ENCODE measurements at regions not wholly inside any gene's neighbourhood (a gene's known extent, or its start where the extent isn't known, plus 50 kb on each side); places are given as distances from the start of the nearest gene placed in this dataset.
"Not testable (repeated sequence)": the region's sequence is repeated elsewhere in the genome, so short reads cannot be mapped to it uniquely, and the experiment has no call there.

DNA sequence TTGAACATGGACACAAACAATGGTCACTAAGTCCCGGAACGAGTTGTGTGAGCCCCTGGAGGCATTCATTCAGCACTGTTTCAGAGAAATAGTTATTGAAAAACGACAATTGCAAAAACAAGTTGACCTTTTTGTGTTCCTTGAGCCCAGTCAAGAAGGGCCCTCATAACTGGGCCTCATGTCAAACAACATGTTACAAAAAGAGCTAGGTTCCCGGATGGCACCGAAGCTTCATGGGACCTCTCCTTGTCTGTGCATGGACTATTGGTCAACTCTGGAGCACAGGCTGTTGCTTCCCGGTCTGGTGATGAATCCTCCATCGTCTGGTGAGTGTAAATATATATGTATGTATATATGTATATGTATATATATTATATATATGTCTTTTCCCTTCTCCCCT is 176.6 kb downstream of the ALG10 start:
- DNase-seq (ENCODE audit: low spot score), result no peak

DNA sequence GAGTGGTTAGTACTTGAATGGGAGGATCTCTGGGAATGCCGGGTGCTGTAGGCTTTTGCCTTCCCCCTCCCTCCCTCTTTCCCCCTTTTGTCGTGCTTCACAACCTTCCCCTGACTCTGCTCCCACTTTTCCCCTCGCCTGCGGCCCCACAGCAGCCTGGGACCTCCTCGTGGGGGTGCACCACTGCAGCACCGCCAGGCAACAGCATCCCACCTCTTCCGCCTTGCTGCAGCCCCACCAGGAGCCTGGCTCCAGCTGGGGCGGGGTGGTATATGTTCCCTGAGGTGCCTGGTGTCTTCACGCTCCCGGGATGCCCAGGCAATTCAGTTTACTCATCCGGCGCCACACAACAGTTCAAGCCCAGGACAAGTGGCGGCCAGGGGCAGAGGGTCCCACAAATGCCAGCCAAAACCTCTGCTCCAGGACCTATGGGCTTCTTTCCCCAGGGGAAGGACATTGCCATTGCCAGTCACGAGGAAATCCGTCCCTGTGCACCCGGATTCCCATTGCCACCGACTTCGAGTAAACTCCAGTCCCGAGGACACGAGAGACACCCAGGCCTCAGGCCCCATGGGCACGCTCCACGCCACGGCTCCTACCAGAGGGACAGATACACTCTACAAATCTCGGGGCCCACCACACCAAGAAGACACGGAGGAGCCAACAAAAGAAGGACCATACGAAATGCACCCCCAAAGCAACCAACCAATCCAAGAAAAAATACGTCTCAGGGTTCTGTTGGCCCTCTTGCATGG is 181.7 kb downstream of the ALG10 start:
- no peak for DNase-seq (ENCODE audit: low spot score)

DNA sequence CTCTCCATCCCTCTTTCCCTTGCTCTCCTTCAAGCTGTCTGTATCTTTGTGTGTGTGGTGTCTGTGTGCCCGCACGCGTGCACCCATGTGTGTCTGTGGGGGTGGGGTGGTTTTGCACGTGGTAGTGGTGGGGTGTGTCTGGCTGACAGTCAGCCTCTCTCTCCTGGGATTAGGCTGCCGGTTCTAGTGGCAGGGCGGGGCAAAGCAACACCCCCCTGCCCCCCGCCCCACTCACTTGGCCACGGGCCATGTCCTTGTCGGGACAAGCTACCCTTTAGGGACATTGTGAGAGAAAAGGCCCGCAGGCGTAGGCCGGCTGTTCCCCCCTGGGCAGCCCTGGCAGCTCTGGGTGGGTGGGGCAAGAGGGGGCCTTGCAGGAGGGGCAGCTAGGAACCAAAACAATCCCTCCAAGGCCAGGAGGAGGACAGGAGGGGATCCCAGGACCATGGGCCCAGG is 182.6 kb downstream of the ALG10 start:
- DNase-seq (ENCODE audit: low spot score), result no peak

DNA sequence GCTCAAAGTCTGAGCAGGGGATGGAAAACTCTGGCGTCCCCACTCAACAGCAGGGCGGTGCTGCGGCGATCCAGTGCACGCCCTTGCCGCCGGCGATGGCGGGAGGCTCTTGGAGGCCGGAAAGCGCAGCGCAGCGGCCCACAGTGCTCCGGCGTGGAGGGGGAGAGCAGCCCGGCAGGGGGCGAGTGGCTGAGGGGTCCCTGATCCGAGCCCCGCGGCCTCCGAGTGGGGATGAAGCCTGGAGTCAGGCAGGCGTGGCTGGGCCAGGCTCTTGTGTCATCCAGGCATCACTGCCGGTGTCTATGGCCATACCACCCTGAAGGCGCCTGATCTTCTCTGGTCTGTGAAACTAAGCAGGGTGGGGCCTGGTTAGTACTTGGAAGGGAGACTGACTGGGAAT is 183.1 kb downstream of the ALG10 start:
- DNase-seq (ENCODE audit: low spot score), result no peak

DNA sequence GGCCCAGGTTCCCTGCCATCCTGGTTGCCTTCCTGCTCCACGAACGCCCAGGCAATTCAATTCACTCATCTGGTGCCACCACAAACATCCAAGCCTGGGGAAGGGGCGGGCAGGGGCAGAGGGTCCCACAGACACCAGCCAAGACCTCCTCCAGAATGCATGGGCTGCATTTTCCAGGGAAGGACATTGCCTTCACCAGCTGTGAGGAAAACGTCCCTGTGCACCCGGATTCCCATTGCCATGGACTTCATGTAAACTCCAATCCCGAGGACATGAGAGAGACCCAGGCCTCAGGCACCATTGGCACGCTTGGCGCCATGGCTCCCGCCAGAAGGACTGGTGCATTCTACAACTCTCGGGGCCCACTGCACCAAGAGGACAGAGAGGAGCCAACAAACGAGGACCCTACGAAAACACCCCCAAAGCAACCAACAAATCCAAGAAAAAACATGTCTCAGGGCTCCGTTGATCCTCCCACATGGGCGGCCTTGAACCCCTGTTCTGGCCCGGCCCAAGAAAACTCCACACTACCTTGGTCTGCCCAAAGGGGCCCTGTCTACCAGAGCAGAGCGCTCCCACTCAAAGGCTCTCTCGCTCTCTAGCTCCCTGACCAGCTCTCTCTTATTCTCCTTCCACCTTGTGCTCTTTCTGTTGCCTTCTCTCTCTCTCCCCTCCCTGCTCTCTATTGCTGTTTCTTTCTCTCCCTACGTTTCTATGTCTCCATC is 183.9 kb downstream of the ALG10 start:
- DNase-seq (ENCODE audit: low spot score), result no peak

DNA sequence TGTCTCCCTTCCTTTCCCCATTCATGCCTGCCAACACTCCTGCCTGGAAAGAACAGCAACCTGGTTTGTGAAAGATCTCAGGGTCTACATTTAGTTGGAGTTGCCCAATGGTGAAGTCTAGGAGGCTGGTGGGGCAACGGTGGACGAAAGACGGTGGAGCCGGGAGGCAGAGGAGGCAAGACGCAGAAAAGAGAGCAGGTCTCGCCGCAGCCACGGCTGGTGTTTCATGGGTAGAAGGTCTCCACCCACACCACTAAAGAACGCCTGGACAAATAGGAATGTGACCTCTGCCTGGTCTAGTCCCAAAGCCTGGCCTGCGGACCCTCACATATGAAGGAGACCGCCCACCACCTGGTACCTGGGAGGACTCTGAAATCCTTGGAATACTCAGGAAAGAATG is 185.6 kb downstream of the ALG10 start:
- DNase-seq (ENCODE audit: low spot score), result no peak

DNA sequence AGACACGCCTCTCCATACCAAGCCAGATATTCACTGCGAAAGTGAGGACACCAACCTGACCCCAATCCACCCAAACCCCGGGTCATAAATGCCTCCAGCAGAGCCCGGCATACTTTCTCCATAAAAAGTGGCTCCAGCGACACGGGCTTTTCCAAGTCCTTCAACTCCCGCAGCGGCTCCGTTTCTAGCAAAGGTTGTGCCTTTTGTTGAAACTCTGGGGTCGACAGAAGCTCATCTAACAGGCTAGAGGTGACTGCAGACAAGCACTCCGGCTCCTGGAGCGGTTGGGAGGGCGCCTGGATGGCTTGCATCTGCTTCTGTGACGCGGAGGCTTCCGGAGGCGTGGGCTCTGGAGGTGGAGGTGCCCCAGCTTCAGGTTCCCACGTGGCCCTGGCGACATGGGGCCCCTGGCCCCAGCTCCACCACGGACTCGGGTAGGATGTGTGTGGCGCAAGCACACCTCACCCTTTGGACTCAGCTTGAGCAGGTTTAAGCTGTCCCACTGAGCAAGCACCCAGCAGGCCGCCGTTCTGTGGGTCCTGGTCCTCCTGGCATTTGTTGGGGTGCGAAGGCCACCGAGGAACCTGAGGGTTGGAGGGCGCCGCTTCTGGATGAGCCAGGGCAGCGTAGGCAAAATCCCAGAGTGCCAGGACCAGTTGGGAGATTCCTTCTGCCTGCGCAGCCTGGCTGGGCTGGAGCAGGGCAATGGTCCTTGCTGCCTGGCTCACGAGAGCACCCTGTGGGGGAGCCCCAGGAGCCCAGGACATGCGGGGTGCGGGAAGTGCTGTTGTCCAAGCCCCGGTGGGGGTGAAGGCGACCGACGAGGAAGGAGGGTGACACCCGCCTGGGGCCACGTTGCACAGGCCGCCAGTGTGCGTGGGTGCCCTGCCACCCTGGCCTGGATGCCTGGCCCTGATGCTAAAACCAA is 186.3 kb downstream of the ALG10 start:
- DNase-seq (ENCODE audit: low spot score), result no peak

DNA sequence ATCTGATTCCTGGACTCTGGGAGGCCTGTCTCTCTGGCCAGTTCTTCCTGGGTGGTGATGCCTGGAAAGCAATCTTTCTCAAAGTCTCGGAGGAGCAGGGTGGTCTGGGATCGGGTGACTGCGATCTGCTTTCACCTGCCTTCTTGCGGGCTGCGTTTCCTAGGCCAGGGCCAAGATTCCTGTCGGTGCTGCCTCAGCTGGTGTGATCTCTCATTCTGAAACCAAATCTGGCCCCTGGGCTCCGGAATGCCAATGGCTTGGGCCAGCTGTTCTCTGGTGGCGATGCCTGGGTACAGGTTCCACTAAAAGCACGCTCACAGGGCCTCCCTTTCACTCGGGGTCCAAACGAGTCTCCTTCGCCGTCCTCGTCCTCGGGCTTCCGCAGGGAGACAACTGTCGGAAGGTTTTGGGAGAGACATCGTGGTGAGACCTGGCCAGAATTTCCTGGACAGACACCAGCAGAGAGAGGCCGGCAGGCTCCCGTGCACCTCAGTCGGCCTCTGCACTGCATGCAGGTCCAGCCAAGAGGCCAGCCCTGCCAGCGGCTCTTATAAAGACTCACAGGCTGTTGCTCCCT is 187.1 kb downstream of the ALG10 start:
- no peak for DNase-seq (ENCODE audit: low spot score)

DNA sequence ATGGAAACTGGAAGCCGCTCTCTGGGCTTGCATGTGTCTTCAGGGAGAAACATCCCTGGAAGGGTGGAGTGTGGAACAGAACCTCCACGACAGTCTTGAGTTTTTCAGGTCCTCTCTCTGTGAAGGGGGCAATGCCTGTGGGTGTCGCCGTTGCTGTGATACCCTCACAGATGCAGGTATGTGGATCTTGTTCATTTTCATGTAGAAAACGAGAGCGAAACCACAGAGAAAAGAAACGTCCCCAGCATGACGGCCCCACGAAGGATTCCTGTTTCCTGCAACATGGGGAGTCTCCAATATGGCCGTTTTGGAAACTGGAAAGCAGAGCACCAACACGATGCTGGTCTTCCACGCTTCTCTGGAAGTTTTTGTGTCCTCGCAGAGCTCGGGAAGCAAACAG is 187.9 kb downstream of the ALG10 start:
- DNase-seq (ENCODE audit: low spot score), result no peak

DNA sequence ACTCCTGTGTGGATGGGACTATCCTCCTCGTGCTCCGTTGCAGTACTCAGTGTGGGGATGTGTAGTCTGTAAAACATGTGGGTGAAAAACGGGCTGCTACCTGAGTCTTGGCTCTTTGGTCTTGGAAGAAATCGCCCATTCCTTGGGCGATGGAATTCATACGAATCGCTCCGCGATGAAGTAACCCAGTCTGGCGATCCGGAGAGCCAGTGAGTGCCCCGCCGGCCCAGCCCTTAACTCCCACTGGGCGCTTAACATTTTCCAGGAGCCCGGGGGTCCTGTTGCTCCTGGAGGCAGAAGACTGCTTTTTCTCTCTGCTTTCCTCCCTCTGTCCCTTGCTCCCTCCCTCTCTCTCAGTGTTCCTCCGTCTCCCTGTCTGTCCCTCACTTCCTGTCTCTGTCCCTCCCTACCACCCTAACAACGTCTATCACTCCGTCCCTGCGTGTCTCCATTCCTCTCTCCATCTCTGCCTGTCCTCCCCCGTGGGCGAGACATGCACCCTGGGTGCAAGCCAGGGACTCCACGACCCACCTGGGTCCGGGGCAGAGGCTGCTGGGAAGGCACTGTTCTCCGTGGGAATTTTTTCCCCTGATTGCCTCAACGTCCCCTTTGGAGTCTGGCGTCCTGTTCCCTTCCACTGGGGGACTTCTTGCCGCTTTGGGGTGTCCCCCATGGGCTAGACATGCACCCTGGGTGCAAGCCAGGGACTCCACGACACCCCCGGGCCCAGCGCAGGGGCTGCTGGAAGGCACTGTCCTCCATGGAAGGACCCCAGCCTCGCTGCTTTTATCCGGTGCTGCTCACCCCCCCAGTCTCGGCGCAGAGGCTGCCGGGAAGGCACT is 188.6 kb downstream of the ALG10 start:
- DNase-seq (ENCODE audit: low spot score), result no peak

DNA sequence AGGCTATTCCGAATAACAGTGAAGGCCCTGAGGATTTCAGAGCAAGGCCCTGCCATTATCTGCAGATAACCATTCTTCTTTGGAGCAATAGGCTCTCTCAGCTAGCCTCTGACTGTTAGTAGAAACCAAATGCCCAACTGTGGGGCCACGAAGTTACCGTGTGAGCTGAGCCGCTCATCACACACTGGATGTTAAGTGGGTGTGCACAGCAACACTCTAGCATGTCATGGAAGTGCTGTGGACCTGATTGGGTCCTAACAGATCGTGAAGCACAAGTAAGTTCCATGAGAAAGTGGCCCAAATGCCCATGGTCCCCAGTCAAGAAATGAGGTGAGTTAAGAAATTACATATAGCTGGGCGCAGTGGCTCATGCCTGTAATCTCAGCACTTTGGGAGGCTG is 190.4 kb downstream of the ALG10 start:
- no peak for DNase-seq (ENCODE audit: low spot score)

DNA sequence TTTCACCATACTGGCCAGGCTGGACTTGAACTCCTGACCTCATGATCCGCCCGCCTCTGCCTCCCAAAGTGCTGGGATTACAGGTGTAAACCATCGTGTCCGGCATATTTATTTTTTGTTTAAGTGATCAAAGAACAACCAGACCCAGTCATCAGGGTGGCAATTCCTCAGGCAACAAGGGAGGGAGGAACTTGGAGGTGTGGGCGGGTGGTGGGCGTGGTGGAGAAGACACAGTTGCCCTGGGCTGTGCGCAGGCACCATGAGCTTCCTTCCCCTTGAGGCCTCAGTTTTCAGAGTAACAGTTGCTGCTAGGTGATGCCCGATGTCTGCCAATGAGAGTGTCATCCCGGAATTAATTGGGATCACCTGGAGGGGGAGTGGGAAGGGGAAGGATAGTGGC is 191.7 kb downstream of the ALG10 start:
- DNase-seq (ENCODE audit: low spot score), result no peak

DNA sequence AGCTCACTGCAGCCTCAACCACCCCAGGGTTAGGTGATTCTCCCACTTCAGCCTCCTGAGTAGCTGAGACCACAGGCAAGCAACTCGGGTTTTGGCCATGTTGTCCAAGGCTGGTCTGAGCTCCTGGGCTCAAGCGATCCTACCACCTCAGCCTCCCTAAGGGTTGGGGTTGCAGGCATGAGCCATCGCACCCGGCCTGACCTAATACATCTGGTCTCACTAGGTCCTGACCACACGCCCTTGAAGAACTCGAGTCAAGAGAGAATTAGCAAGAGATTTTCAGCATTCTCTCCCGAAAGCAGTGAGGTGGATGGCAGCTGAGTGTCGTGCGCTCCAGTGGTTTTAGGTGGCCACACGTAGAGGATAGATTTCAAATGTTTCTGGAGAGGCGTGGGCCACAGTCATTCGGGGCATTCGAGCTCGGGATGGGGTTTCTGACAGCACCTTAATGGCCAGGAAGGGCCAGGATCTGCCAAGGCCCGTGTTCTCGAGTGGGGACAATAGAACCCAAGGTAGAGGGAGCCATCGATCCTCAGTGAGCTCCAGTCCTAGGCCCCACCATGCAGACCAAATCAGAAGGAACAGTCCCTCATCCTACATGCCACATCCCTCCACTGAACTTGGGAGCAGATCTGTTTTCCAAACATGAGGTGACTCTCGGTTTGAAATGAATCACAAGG is 193.1 kb downstream of the ALG10 start:
- no peak for DNase-seq (ENCODE audit: low spot score)

DNA sequence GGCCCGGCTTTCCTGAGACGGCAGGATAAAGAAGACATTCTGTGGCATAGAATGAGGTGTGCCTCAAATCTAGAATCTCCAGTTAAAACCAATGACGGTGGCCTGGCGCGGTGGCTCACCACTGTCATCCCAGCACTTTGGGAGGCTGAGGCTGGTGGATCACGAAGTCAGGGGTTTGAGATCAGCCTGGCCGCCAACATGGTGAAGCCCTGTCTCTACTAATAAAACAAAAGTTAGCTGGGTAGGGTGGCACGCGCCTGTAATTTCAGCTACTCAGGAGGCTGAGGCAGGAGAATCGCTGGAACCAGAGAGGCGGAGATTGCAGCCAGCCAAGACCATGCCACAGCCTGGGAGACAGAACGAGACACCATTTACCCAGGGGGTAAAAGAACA is 193.6 kb downstream of the ALG10 start:
- DNase-seq (ENCODE audit: low spot score), result no peak

DNA sequence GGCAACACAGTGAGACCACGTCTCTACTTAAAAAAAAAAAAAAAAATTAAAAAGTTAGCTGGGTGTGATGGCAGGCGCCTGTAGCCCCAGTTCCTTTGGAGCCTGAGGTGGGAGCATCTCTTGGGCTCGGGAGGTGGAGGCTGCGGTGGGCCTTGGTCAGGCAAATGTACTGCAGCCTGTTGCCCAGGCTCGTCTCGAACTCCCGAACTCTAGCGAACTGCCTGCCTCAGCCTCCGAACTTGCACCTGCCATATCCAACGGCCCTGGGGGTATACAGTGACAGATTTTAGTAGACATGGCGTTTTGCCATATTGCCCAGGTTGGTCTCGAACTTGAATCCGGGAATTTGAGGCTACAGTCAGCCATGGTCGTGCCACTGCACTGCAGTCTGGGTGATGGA is 195.4 kb downstream of the ALG10 start:
- DNase-seq (ENCODE audit: low spot score), result no peak

DNA sequence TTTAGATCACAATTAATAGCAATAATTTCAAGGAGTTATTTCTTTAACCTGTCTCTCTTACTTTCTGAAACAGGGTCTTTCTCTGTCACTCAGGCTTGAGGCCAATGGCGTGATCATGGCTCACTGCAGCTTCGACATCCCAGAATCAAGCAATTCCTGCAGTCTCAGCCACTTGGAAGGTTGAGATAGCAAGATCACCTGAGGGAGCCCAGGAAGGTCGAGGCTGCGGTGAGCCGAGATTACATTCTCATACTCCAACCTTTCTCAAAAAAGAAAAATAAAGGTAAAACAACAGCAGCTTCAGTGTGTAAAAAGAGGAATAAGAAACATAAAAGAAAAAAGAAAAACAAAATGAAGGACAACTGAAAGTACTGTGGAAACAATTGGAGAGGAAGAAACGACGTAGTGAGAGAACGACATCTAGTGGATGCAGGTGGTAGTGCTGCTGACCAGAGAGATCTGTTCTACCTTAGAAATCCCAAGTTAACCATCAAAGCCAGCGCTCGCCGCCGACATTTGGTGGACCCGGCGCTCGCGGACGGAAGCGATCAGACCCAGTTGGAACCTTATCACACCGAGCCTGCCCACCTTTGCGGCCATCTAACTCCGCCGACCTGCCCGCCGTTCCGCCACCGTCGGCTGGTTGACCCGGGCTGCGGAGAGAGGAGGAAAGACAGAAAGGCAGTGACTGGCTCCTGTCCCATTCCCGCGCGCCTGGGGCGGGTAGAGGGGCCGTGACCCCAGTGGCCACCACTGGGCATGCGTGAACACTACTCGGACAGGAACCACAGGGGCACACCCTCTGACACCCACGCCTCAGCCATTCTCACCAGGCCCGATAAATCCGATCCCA is 196.1 kb downstream of the ALG10 start:
- peak; percentile 54 for DNase-seq (ENCODE audit: low spot score)

DNA sequence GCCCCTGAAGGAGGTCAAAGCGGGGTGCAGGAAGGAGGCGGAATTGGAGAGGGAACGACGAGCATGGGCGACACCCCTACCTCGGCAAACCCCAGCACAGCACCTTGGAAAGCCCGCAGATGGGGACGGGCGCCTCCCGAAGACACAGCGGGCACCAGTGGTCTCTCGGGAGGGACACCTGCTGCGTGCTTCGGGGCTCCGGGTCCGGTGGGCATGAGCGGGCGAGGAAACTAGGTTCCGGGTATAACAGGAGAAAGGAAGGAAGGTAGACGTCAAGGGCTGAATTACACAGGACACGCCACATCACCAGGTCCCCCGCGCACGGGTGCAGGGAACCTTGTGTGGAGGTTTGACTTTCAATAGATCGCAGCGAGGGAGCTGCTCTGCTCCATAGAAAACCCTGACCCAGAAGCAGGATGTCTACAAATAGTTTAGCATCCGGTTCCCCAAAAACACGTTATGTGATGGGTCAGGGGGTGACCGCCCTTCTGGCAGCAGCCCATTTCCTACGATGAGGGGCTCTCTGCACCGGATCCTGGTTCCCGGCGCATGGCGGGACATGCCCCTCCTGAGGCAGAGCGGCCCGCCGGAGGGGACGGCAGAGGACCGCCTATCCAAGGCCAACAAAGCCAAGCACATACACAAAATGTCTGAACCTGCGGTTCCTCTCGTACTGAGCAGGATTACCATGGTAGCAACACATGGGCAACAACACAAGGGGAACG is 196.9 kb downstream of the ALG10 start:
- DNase-seq (ENCODE audit: low spot score), result no peak

DNA sequence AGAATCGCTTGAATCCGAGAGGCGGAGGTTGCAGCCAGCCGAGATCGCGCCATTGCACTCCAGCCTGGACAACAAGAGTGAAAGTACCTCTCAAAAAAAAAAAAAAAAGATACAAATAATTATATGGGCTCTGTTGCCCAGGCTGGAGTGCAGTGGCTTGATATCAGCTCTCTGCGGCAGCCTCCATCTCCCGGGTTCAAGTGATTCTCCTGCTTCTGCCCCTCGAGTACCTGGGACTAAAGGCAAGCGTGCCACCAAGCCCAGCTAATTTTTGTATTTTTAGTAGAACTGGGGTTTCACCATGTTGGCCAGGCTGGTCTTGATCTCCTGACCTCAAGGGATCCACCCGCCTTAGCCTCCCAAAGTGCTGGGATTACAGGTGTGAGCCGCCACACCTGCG is 197.8 kb downstream of the ALG10 start:
- DNase-seq (ENCODE audit: low spot score), result not testable (repeated sequence)

DNA sequence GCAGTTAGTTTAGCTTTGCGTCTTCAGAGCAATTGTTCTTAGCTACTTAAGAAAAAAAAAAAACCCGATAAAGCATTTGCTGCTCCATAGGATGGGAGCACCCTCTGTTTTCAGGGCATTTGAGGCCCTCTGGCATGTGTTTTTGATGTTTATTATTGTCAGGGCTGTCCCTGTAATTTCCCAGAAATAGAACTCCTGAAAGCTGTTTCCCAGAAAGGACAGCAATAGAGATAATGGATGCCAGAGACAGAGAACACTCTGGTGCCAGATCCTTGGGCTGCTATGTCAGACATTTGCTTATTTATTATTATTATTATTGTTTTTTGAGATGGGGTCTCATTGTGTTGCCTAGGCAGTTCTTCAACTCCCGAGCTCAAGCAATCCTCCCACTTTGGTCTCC is 201.3 kb downstream of the ALG10 start:
- no peak for DNase-seq (ENCODE audit: low spot score)

Data from CD4-positive, alpha-beta T cell treated with Interleukin-6 at 100 ng/mL for 8 hours (primary cell).